K562 (cell line): ENCODE measurements at regions not wholly inside any gene's neighbourhood (a gene's known extent, or its start where the extent isn't known, plus 50 kb on each side); places are given as distances from the start of the nearest gene placed in this dataset.

ENCODE experiments used
- ATAC-seq: fragments of 200-7000 bp; cut with Tn5 transposase; 3 replicates; pipeline ENCODE4 v1.9.1; 2020; ENCODE audit warnings: moderate library complexity
- BruUV-seq: library from RNA; stranded (reverse); fragments of 400-500 nt; replicated peaks from 2 replicates; lab custom pipeline; 2021; lab: Mats Ljungman, UMichigan
- CTCF ChIA-PET: fragments of 300-600 bp; formaldehyde crosslinking; extraction: SDS; loops from one replicate; lab custom pipeline; 2021; ENCODE audit warnings: low intra/inter-chr PET ratio; lab: Yijun Ruan, JAX
- POLR2A ChIA-PET: fragments of 300-600, 350-650 bp; sonication (Branson Sonifier 250); formaldehyde crosslinking; extraction: SDS; loops from one replicate; lab custom pipeline; 2021; ENCODE audit warnings: antibody characterized with exemption, inconsistent platforms; lab: Yijun Ruan, JAX
- DNase-seq, 4 experiments: peaks; one replicate each; pipeline versions ENCODE4 v3.0.0 to v3.0.0-alpha.2; 2011 to 2018; ENCODE audit warnings: low spot score in 3 of 4, mixed read lengths in 3 of 4; ENCODE audit errors: extremely low read depth in 1 of 4
- FAIRE-seq: peaks from 2 replicates; lab custom pipeline; 2011; peaks lifted over from hg19 to GRCh38; lab: Jason Lieb, UNC
- H2AFZ ChIP-seq: 2 replicates; pipeline ENCODE4 v1.6.0; 2011; ENCODE audit warnings: low read depth, low read length, control low read depth, inconsistent platforms
- H3K27ac ChIP-seq: fragments of 200-600 bp; 3 replicates; pipeline ENCODE4 v1.8.0; 2011; ENCODE audit warnings: low read depth, mild to moderate bottlenecking, control low read depth, inconsistent platforms, low read length, moderate library complexity, mixed read lengths; ENCODE audit errors: extremely low read depth
- H3K27me3 ChIP-seq, 2 experiments: fragments of 300-600 bp in 1 of 2; 2 replicates in 1 of 2; 3 replicates in 1 of 2; pipeline versions ENCODE4 v1.6.0 to v1.8.0; 2011; ENCODE audit warnings: inconsistent platforms in 2 of 2, low read length in 2 of 2, mild to moderate bottlenecking in 1 of 2, mixed read lengths in 1 of 2, moderate library complexity in 1 of 2; ENCODE audit not compliant: control insufficient read depth in 2 of 2, insufficient read depth in 2 of 2
- H3K36me3 ChIP-seq: fragments of 300-600 bp; 3 replicates; pipeline ENCODE4 v1.8.0; 2011; ENCODE audit warnings: mild to moderate bottlenecking, low read length, inconsistent platforms; ENCODE audit not compliant: control insufficient read depth, insufficient read depth
- H3K4me1 ChIP-seq, 2 experiments: fragments of 200-600 bp in 1 of 2; replicated peaks in 1 of 2; 2 replicates in 1 of 2; 3 replicates in 1 of 2; pipeline versions ENCODE4 v1.5.1 to v1.8.0; 2011; ENCODE audit warnings: inconsistent platforms in 2 of 2, low read length in 2 of 2, mild to moderate bottlenecking in 1 of 2, mixed read lengths in 1 of 2, moderate library complexity in 1 of 2; ENCODE audit not compliant: control insufficient read depth in 2 of 2, insufficient read depth in 2 of 2
- H3K4me2 ChIP-seq: 2 replicates; pipeline ENCODE4 v1.6.1; 2011; ENCODE audit warnings: low read length, control low read depth, inconsistent platforms, mixed read lengths; ENCODE audit not compliant: insufficient read depth
- H3K4me3 ChIP-seq: fragments of 200-600 bp; sonication (generic), shearing (Covaris generic); 2 replicates; pipeline ENCODE4 v1.5.1; 2016; ENCODE audit warnings: control low read depth, inconsistent platforms
- H3K79me2 ChIP-seq: fragments of 200-600 bp; 3 replicates; pipeline ENCODE4 v1.8.0; 2011; ENCODE audit warnings: low read length, inconsistent platforms; ENCODE audit not compliant: control insufficient read depth, insufficient read depth
- H3K9ac ChIP-seq, 2 experiments: 2 replicates each; pipeline versions ENCODE4 v1.6.0 to v1.6.1; 2011; ENCODE audit warnings: low read depth in 2 of 2, low read length in 2 of 2, control low read depth in 1 of 2, inconsistent platforms in 1 of 2, mild to moderate bottlenecking in 1 of 2, mixed read lengths in 1 of 2; ENCODE audit not compliant: insufficient read depth in 1 of 2
- H3K9me1 ChIP-seq: one replicate; pipeline ENCODE4 v1.6.0; 2011; ENCODE audit warnings: inconsistent platforms, mild to moderate bottlenecking, low read length, moderate library complexity; ENCODE audit not compliant: control insufficient read depth, insufficient read depth
- H3K9me3 ChIP-seq: replicated peaks from 2 replicates; pipeline ENCODE4 v1.5.1; 2011; ENCODE audit warnings: low read depth, low read length, inconsistent platforms; ENCODE audit not compliant: control insufficient read depth, insufficient read depth
- H4K20me1 ChIP-seq: replicated peaks from 2 replicates; pipeline ENCODE4 v1.6.1; 2011; ENCODE audit warnings: low read length, inconsistent platforms, mixed read lengths; ENCODE audit not compliant: control insufficient read depth, insufficient read depth
- ATF7 ChIP-seq: fragments of 450-650 bp; IDR thresholded peaks from 2 replicates; pipeline ENCODE4 v1.7.1; 2014; ENCODE audit warnings: mild to moderate bottlenecking, moderate library complexity
- BCOR ChIP-seq: fragments of 450-650 bp; IDR thresholded peaks from 2 replicates; pipeline ENCODE4 v1.6.1; 2016
- DLX4 ChIP-seq: fragments of 250-450 bp; sonication (Bioruptor Pico); IDR thresholded peaks from 2 replicates; pipeline ENCODE4 v1.6.1; 2021; ENCODE audit warnings: mild to moderate bottlenecking
- ESRRB ChIP-seq: fragments of 250-450 bp; sonication (Bioruptor Pico); IDR thresholded peaks from 2 replicates; pipeline ENCODE4 v1.5.0; 2020; ENCODE audit warnings: mild to moderate bottlenecking, moderate library complexity, borderline replicate concordance
- LCOR ChIP-seq: sonication (generic); formaldehyde crosslinking; IDR thresholded peaks from 2 replicates; pipeline ENCODE4 v1.8.0; 2022; ENCODE audit warnings: mild to moderate bottlenecking, missing genetic modification reagents
- PBX2 ChIP-seq, 2 experiments: IDR thresholded peaks in 1 of 2; conservative IDR thresholded peaks in 1 of 2; 2 replicates each; pipeline ENCODE4 v1.6.1; 2016; ENCODE audit warnings: low read depth in 2 of 2, mild to moderate bottlenecking in 1 of 2, missing compliant biosample characterization in 1 of 2, missing genetic modification characterization in 1 of 2, moderate library complexity in 1 of 2
- RBM39 ChIP-seq: fragments of 200-400 bp; formaldehyde crosslinking; optimal IDR thresholded peaks from 2 replicates; pipeline ENCODE3; 2018; ENCODE audit warnings: low read depth, low read length
- SAFB ChIP-seq: fragments of 200-400 bp; formaldehyde crosslinking; IDR thresholded peaks from 2 replicates; pipeline ENCODE4 v1.6.1; 2017; ENCODE audit warnings: low read depth, low read length, borderline replicate concordance
- TEAD2 ChIP-seq: fragments of 450-650 bp; IDR thresholded peaks from 2 replicates; pipeline ENCODE4 v1.6.1; 2016; ENCODE audit warnings: missing genetic modification characterization, control low read depth, missing compliant biosample characterization
- XRCC4 ChIP-seq: IDR thresholded peaks from one replicate; pipeline ENCODE4 v1.6.1; 2011; ENCODE audit not compliant: insufficient read depth, insufficient read length; ENCODE audit errors: extremely low read depth
- ZBTB12 ChIP-seq: fragments of 250-450 bp; sonication (Bioruptor Pico); IDR thresholded peaks from 2 replicates; pipeline ENCODE4 v1.4.0; 2020
- ZEB2 ChIP-seq: fragments of 450-650 bp; IDR thresholded peaks from 2 replicates; pipeline ENCODE4 v1.6.1; 2016
- ZNF124 ChIP-seq: sonication (generic); formaldehyde crosslinking; IDR thresholded peaks from 2 replicates; pipeline ENCODE4 v1.8.1; 2022; ENCODE audit warnings: missing genetic modification reagents
- ZNF584 ChIP-seq: fragments of 200-800 bp; sonication (Bioruptor generic); IDR thresholded peaks from 2 replicates; pipeline ENCODE4 v1.6.1; 2016; ENCODE audit warnings: low read depth, mild to moderate bottlenecking, missing genetic modification characterization, missing compliant biosample characterization
- ZNF586 ChIP-seq: fragments of 450-650 bp; formaldehyde crosslinking; conservative IDR thresholded peaks from 2 replicates; pipeline ENCODE4 v1.4.0; 2020; ENCODE audit warnings: mild to moderate bottlenecking, moderate library complexity
- WGBS: fragments of 100-300 bp; shearing (Covaris generic); methylation state at CpG from one replicate; pipeline ENCODE4 v1.1.6; 2016; ENCODE audit warnings: low coverage, mixed read lengths; ENCODE audit not compliant: insufficient coverage; ENCODE audit errors: missing lambda C conversion rate; 5-methylcytosine and 5-hydroxymethylcytosine counted together
- in situ Hi-C: fragments of 300-500 bp; cut with MboI; formaldehyde crosslinking; loops from 4 replicates; pipeline ENCODE4 v1.15.0; 2018; ENCODE audit warnings: inconsistent platforms, mixed read lengths
- intact Hi-C: fragments of 100-400 bp; cut with micrococcal nuclease; formaldehyde crosslinking; loops from 2 replicates; pipeline ENCODE4 v1.14.2; 2022

- ChIA-PET CTCF (no interaction called here), POLR2A (interaction anchor here (0.6 kb wide), 1 partner anchor 512 kb away, joined by 4 read pairs; no protein-coding TSS in a partner anchor)
- Histone ChIP-seq H3K4me1 (no peaks in the 10 kb centered on the region), H3K79me2 (no peaks in the 10 kb centered on the region), H3K9me1 (no peaks in the 10 kb centered on the region), H3K36me3 (no peaks in the 10 kb centered on the region), H3K27me3 (no peaks in the 10 kb centered on the region), H4K20me1 (no peaks in the 10 kb centered on the region), H3K4me2 (no peak overlapping the region), H3K9ac (no peak overlapping the region), H2AFZ (no peak overlapping the region), H3K9me3 (no peaks in the 10 kb centered on the region; the same call in 1 of the 2 replicates), H3K27ac (no peak overlapping the region), H3K4me3 (no peak overlapping the region)
- TF ChIP-seq BCOR (no peak), PBX2 (CRISPR knock-in tag; IDR thresholded peaks at IDR 0.05; ENCODE audit: low read depth) (no peak), PBX2 (tag; conservative IDR thresholded peaks at IDR 0.05; ENCODE audit: low read depth) (no peak), DLX4 (CRISPR knock-in tag) (no peak), LCOR (CRISPR knock-in tag) (no peak), ZNF584 (CRISPR knock-in tag) (no peak), ZNF124 (CRISPR knock-in tag) (no peak), ZEB2 (no peak), ZBTB12 (CRISPR knock-in tag) (no peak), SAFB (no peak), ATF7 (no peak), RBM39 (no peak), ZNF586 (CRISPR knock-in tag) (no peak), XRCC4 (no peak), TEAD2 (tag) (no peak), ESRRB (no peak)
- BruUV-seq: no TSS peak
- WGBS: 0% methylated on average over 1 of the region's 1 CpG
- intact Hi-C loops: no loop called here
- DNase-seq: no peak
- ATAC-seq: no peak
- in situ Hi-C loops: no loop called here
- no peak for FAIRE-seq
These were observed 50.2 kb upstream of the SI start for GRCh38 chr3:165128544-165128943.
